HCT116 (cell line): ENCODE measurements at regions not wholly inside any gene's neighbourhood (a gene's known extent, or its start where the extent isn't known, plus 50 kb on each side); places are given as distances from the start of the nearest gene placed in this dataset.

Source experiments
- ATAC-seq: fragments of 200-7000 bp; cut with Tn5 transposase; 2 replicates; pipeline ENCODE4 v1.9.1; 2020; ENCODE audit warnings: mild to moderate bottlenecking, moderate library complexity
- BruUV-seq: library from RNA; stranded (reverse); fragments of 400-500 nt; replicated peaks from 2 replicates; lab custom pipeline; 2021; lab: Mats Ljungman, UMichigan
- CTCF ChIA-PET: fragments of 300-600 bp; sonication (Branson Sonifier 250); formaldehyde crosslinking; loops from one replicate; lab custom pipeline; 2021; ENCODE audit warnings: antibody characterized with exemption; lab: Charles Lee
- POLR2A ChIA-PET: fragments of 300-600, 350-600 bp; sonication (Branson Sonifier 250); formaldehyde crosslinking; loops from one replicate; lab custom pipeline; 2021; ENCODE audit warnings: antibody characterized with exemption; lab: Charles Lee
- RAD21 ChIA-PET, 2 experiments: fragments of 300-600 bp; sonication (Branson Sonifier 250); formaldehyde crosslinking; loops; one replicate each; lab custom pipeline; 2023; ENCODE audit warnings: low total read pairs in 2 of 2; ENCODE audit not compliant: uncharacterized antibody in 2 of 2, unreplicated experiment in 2 of 2, low non-redundant PET in 1 of 2; lab: Charles Lee
- DNase-seq: peaks from one replicate; pipeline ENCODE4 v3.0.0-alpha.2; 2010; ENCODE audit warnings: low read depth, low spot score
- H2AFZ ChIP-seq: fragments of 200-600 bp; shearing (Covaris generic), sonication (generic); 2 replicates; pipeline ENCODE4 v1.6.1; 2017; ENCODE audit warnings: low read depth, mixed run types, mixed read lengths, antibody characterized with exemption, low read length; ENCODE audit not compliant: poor library complexity, severe bottlenecking
- H3K27ac ChIP-seq: 2 replicates; pipeline ENCODE4 v1.5.1; 2012; ENCODE audit warnings: low read depth, low read length
- H3K27me3 ChIP-seq: fragments of 200-600 bp; sonication (generic); 2 replicates; pipeline ENCODE4 v1.6.1; 2016; ENCODE audit warnings: mixed run types, low read length, mixed read lengths; ENCODE audit not compliant: insufficient read depth
- H3K36me3 ChIP-seq, 2 experiments: fragments of 200-500 bp in 1 of 2; fragments of 200-600 bp in 1 of 2; sonication (Bioruptor generic) in 1 of 2; sonication (generic) in 1 of 2; 2 replicates each; pipeline versions ENCODE4 v1.5.1 to v1.6.1; 2014 to 2016; ENCODE audit warnings: low read length in 2 of 2, inconsistent platforms in 1 of 2, mixed read lengths in 1 of 2, mixed run types in 1 of 2; ENCODE audit not compliant: insufficient read depth in 2 of 2, control insufficient read depth in 1 of 2
- H3K4me1 ChIP-seq, 2 experiments: fragments of 200-600 bp in 1 of 2; sonication (generic) in 1 of 2; 2 replicates each; pipeline versions ENCODE4 v1.5.1 to v1.6.1; 2012 to 2017; ENCODE audit warnings: low read length in 2 of 2, inconsistent platforms in 1 of 2, mild to moderate bottlenecking in 1 of 2, mixed read lengths in 1 of 2, mixed run types in 1 of 2, moderate library complexity in 1 of 2; ENCODE audit not compliant: insufficient read depth in 2 of 2, control insufficient read depth in 1 of 2
- H3K4me2 ChIP-seq: fragments of 200-600 bp; sonication (generic); 2 replicates; pipeline ENCODE4 v1.6.1; 2017; ENCODE audit warnings: mixed run types, low read length, mixed read lengths
- H3K4me3 ChIP-seq, 2 experiments: fragments of 200-600 bp in 1 of 2; sonication (generic) in 1 of 2; replicated peaks in 1 of 2; 2 replicates each; pipeline ENCODE4 v1.5.1; 2011 to 2016; ENCODE audit warnings: low read length in 2 of 2, control low read depth in 1 of 2, low read depth in 1 of 2, mild to moderate bottlenecking in 1 of 2, mixed read lengths in 1 of 2, mixed run types in 1 of 2
- H3K79me2 ChIP-seq: fragments of 200-600 bp; sonication (generic); 2 replicates; pipeline ENCODE4 v1.6.1; 2017; ENCODE audit warnings: mild to moderate bottlenecking, mixed run types, low read length, moderate library complexity, mixed read lengths; ENCODE audit not compliant: insufficient read depth
- H3K9ac ChIP-seq: fragments of 200-600 bp; sonication (generic); 2 replicates; pipeline ENCODE4 v1.6.1; 2016; ENCODE audit warnings: low read length, mixed read lengths
- H3K9me2 ChIP-seq: fragments of 200-600 bp; sonication (generic), shearing (Covaris generic); 2 replicates; pipeline ENCODE4 v1.6.1; 2017; ENCODE audit warnings: mixed run types, mild to moderate bottlenecking, moderate library complexity; ENCODE audit not compliant: insufficient read depth
- H3K9me3 ChIP-seq, 2 experiments: fragments of 200-500 bp in 1 of 2; fragments of 200-600 bp in 1 of 2; sonication (Bioruptor generic) in 1 of 2; sonication (generic) in 1 of 2; 2 replicates each; pipeline ENCODE4 v1.6.1; 2014 to 2017; ENCODE audit warnings: low read length in 2 of 2, mixed read lengths in 2 of 2, inconsistent platforms in 1 of 2, low read depth in 1 of 2, mild to moderate bottlenecking in 1 of 2, mixed run types in 1 of 2, moderate library complexity in 1 of 2; ENCODE audit not compliant: control insufficient read depth in 1 of 2, insufficient read depth in 1 of 2
- H4K20me1 ChIP-seq: fragments of 200-600 bp; sonication (generic), shearing (Covaris generic); 2 replicates; pipeline ENCODE4 v1.6.1; 2017; ENCODE audit warnings: mixed run types, mild to moderate bottlenecking, moderate library complexity; ENCODE audit not compliant: insufficient read depth
- CBX3 ChIP-seq: IDR thresholded peaks from 2 replicates; pipeline ENCODE4 v1.6.1; 2012; ENCODE audit warnings: low read depth
- CEBPB ChIP-seq: IDR thresholded peaks from 2 replicates; pipeline ENCODE4 v1.6.1; 2012; ENCODE audit warnings: low read depth
- POLR2A ChIP-seq: IDR thresholded peaks from 2 replicates; pipeline ENCODE4 v1.7.0; 2011; ENCODE audit warnings: borderline replicate concordance; ENCODE audit not compliant: insufficient read depth, insufficient read length; ENCODE audit errors: extremely low read depth
- POLR2AphosphoS5 ChIP-seq: IDR thresholded peaks from 2 replicates; pipeline ENCODE4 v1.6.1; 2011; ENCODE audit warnings: mild to moderate bottlenecking, low read depth, low read length, moderate library complexity
- RAD21 ChIP-seq: IDR thresholded peaks from 2 replicates; pipeline ENCODE4 v1.6.1; 2012; ENCODE audit warnings: low read depth, mild to moderate bottlenecking
- SP1 ChIP-seq: IDR thresholded peaks from 2 replicates; pipeline ENCODE4 v1.6.1; 2012; ENCODE audit warnings: low read depth
- SRF ChIP-seq: IDR thresholded peaks from 2 replicates; pipeline ENCODE4 v1.6.1; 2012; ENCODE audit warnings: low read depth
- TCF7L2 ChIP-seq: IDR thresholded peaks from 2 replicates; pipeline ENCODE4 v1.7.0; 2011; ENCODE audit warnings: borderline replicate concordance, inconsistent platforms; ENCODE audit not compliant: insufficient read depth, insufficient read length; ENCODE audit errors: extremely low read depth
- YY1 ChIP-seq: IDR thresholded peaks from 2 replicates; pipeline ENCODE4 v1.6.1; 2011; ENCODE audit warnings: low read length, low read depth, moderate library complexity, mild to moderate bottlenecking; ENCODE audit not compliant: insufficient replicate concordance; ENCODE audit errors: extremely low read depth
- intact Hi-C: fragments of 100-400 bp; cut with micrococcal nuclease; formaldehyde crosslinking; loops from 2 replicates; pipeline ENCODE4 v1.10.0; 2022
- TF ChIP-seq, protein P1 (sequence below): IDR thresholded peaks from 2 replicates; pipeline ENCODE4 v1.6.1; 2012; ENCODE audit warnings: low read depth

DNA sequence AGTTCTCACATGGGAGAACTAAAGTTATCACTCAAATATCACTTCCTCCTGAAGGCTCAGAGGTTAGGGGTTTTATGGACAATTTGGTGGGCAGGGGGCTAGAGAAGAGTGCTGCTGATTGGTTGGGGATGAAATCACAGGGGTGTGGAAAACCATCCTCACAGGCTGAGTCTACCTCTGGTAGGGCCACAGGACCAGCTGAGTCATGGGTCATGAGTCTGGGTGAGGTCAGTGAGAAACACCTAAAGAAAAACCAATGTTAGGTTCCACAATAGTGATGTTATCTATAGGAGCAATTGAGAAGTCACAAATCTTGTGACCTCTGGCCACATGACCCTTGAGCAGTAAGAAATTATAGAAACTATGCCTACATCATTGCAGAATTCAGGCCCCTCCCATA lies 203.3 kb upstream of the TARS1 start (continued):
- TF ChIP-seq, protein P1, sequence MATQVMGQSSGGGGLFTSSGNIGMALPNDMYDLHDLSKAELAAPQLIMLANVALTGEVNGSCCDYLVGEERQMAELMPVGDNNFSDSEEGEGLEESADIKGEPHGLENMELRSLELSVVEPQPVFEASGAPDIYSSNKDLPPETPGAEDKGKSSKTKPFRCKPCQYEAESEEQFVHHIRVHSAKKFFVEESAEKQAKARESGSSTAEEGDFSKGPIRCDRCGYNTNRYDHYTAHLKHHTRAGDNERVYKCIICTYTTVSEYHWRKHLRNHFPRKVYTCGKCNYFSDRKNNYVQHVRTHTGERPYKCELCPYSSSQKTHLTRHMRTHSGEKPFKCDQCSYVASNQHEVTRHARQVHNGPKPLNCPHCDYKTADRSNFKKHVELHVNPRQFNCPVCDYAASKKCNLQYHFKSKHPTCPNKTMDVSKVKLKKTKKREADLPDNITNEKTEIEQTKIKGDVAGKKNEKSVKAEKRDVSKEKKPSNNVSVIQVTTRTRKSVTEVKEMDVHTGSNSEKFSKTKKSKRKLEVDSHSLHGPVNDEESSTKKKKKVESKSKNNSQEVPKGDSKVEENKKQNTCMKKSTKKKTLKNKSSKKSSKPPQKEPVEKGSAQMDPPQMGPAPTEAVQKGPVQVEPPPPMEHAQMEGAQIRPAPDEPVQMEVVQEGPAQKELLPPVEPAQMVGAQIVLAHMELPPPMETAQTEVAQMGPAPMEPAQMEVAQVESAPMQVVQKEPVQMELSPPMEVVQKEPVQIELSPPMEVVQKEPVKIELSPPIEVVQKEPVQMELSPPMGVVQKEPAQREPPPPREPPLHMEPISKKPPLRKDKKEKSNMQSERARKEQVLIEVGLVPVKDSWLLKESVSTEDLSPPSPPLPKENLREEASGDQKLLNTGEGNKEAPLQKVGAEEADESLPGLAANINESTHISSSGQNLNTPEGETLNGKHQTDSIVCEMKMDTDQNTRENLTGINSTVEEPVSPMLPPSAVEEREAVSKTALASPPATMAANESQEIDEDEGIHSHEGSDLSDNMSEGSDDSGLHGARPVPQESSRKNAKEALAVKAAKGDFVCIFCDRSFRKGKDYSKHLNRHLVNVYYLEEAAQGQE, result no peak
- TF ChIP-seq TCF7L2 (no peak), RAD21 (no peak), POLR2AphosphoS5 (no peak), SP1 (no peak), CBX3 (no peak)

DNA sequence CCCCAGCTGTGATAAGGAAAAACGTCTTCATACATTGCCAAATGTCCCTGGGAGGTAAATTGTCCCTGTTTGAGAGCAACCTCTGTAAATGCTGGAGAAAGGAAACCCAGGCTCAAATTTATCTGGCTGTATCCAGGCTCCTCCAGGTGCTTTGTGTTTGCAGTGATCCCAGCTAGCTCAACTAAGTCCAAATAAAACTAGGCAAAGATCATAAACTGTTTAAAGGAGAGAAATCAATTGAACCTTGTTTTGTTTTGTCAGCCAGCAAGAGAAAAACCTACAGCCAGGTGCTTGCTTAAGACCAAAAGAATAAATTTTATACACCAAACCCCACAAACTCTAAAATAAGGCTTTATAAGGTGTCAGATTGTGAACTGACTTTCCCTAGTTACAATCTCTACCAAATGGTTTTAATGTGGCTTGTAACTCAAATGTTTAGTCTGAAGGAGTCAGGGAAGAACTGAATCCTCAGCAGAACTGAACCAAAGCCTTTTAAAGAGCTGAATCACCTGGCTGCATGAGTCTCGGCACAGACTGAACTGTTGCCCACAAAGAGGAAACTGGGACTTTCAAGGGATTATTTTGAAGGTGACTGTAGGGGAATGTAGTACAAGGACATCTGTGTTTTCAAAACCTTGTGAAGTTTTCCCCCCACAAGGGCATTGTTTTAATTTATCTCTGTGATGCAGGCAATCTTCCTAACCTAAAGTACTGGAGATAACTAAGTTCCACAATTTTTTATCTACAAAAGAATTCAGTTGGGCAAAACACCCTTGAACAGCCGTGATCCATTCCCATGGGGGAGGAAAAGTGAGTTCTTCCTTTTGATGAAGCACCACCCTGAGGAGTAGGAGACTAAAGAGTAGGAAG lies 201.7 kb upstream of the TARS1 start:
- RAD21 ChIA-PET, result no interaction called here
- no TSS peak for BruUV-seq
- Histone ChIP-seq H3K9me2 (no peaks in the 10 kb centered on the region), H3K9ac (no peak overlapping the region), H3K27me3 (no peaks in the 10 kb centered on the region), H3K4me1 (no peaks in the 10 kb centered on the region), H3K4me3 (no peak overlapping the region), H3K79me2 (no peaks in the 10 kb centered on the region), H3K4me2 (no peak overlapping the region), H2AFZ (no peak overlapping the region), H3K9me3 (no peaks in the 10 kb centered on the region), H3K27ac (no peak overlapping the region), H4K20me1 (no peaks in the 10 kb centered on the region), H3K36me3 (no peaks in the 10 kb centered on the region)
- intact Hi-C loops, result no loop called here
- CTCF ChIA-PET, result no interaction called here
- POLR2A ChIA-PET, result no interaction called here
- ATAC-seq (no peak), DNase-seq (no peak)
- no peak for TF ChIP-seq YY1
- TF ChIP-seq POLR2A, result no peak
- TF ChIP-seq TCF7L2, result no peak
- TF ChIP-seq, protein P1, result no peak
- TF ChIP-seq SRF, result no peak
- no peak for TF ChIP-seq CEBPB
- no peak for TF ChIP-seq CBX3
